HL-60 (cell line): ENCODE measurements at regions not wholly inside any gene's neighbourhood (a gene's known extent, or its start where the extent isn't known, plus 50 kb on each side); places are given as distances from the start of the nearest gene placed in this dataset.

Experiments
- CTCF ChIP-seq: IDR thresholded peaks from one replicate; pipeline ENCODE4 v1.5.1; 2011; ENCODE audit warnings: low read length, control low read depth, inconsistent platforms; ENCODE audit not compliant: insufficient read depth
- POLR2AphosphoS5 ChIP-seq: IDR thresholded peaks from 2 replicates; pipeline ENCODE4 v1.6.1; 2012; ENCODE audit warnings: low read depth

- no peak for TF ChIP-seq CTCF
- TF ChIP-seq POLR2AphosphoS5, result no peak
These were observed 365.1 kb downstream of the DDX10 start for GRCh38 chr11:109029927-109030326.
